ENCODE measurements at regions not wholly inside any gene's neighbourhood (a gene's known extent, or its start where the extent isn't known, plus 50 kb on each side); places are given as distances from the start of the nearest gene placed in this dataset.

DNA sequence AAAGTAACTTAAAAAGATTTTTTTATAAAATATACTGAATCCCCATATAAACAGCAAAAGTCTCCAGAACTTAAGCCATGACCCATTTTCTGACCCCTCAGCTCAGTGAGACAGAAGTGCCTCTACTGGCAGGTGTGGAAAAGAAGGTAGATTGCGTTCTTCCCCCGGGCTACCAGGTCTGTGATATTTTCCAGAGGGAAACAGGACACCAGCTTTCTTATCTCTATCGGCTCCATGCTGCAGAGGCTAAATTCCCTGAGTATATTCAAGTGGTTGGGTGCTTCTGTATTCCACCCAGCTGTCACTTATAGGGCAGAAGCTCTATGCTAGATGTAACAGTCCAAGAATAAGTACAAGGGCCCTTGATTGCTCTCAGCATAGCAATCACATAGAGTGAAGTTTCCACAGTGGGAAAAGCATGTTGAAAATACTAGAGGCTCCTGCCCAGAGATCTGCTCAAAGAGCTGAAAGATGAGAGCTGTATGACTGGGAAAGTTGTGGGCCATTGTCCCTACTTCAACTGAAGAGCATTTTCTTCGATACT is 687.3 kb downstream of the CDH11 start:
- no peak for ATAC-seq
- no peaks in the 10 kb centered on the region for H3K36me3 ChIP-seq (ENCODE audit: control insufficient read depth, insufficient read depth, low read length)
- no peaks in the 10 kb centered on the region for H3K27me3 ChIP-seq (ENCODE audit: control insufficient read depth, insufficient read depth, low read length)
- no peak for DNase-seq (ENCODE audit: low read depth, low spot score)
- intact Hi-C loops (cut with micrococcal nuclease; ENCODE audit: unreplicated experiment), result no loop called here
- H3K4me3 ChIP-seq (ENCODE audit: low read depth in 2 of 2, low read length in 2 of 2), result no peak overlapping the region
- ChIA-PET CTCF (no interaction called here), POLR2A (no interaction called here)
- H3K9me3 ChIP-seq (ENCODE audit: control insufficient read depth, insufficient read depth, low read depth, low read length), result no peaks in the 10 kb centered on the region
- no peaks in the 10 kb centered on the region for H3K4me1 ChIP-seq (ENCODE audit: control insufficient read depth, insufficient read depth, low read length)
- H3K27ac ChIP-seq (ENCODE audit: low read length), result no peak overlapping the region
- TF ChIP-seq, protein P1, sequence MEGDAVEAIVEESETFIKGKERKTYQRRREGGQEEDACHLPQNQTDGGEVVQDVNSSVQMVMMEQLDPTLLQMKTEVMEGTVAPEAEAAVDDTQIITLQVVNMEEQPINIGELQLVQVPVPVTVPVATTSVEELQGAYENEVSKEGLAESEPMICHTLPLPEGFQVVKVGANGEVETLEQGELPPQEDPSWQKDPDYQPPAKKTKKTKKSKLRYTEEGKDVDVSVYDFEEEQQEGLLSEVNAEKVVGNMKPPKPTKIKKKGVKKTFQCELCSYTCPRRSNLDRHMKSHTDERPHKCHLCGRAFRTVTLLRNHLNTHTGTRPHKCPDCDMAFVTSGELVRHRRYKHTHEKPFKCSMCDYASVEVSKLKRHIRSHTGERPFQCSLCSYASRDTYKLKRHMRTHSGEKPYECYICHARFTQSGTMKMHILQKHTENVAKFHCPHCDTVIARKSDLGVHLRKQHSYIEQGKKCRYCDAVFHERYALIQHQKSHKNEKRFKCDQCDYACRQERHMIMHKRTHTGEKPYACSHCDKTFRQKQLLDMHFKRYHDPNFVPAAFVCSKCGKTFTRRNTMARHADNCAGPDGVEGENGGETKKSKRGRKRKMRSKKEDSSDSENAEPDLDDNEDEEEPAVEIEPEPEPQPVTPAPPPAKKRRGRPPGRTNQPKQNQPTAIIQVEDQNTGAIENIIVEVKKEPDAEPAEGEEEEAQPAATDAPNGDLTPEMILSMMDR (IDR thresholded peaks at IDR 0.05), result no peak
- TF ChIP-seq TCF7L2 (IDR thresholded peaks at IDR 0.05; ENCODE audit: low read depth, low read length), result no peak
- TF ChIP-seq POLR2AphosphoS5 (IDR thresholded peaks at IDR 0.05; ENCODE audit: low read depth, low read length), result no peak
- TF ChIP-seq REST (IDR thresholded peaks at IDR 0.05; ENCODE audit: insufficient read depth in 1 of 2, low read depth in 2 of 2, low read length in 1 of 2), result no peak
- no peak for TF ChIP-seq SIN3A (IDR thresholded peaks at IDR 0.05; ENCODE audit: borderline replicate concordance, insufficient read depth, low read depth, low read length)
- in situ Hi-C loops (cut with HindIII; ENCODE audit: low pct_unique_long_range_greater_than_20kb, low sequenced_read_pairs), result no loop called here
- BruUV-seq (replicated peaks), result no TSS peak

GRCh38 chr16:64428463-64429113 is 693.3 kb downstream of the CDH11 start:
- Histone ChIP-seq H3K4me1 (ENCODE audit: control insufficient read depth, insufficient read depth, low read length) (no peaks in the 10 kb centered on the region), H3K27ac (ENCODE audit: low read length) (no peak overlapping the region), H3K27me3 (ENCODE audit: control insufficient read depth, insufficient read depth, low read length) (no peaks in the 10 kb centered on the region), H3K36me3 (ENCODE audit: control insufficient read depth, insufficient read depth, low read length) (no peaks in the 10 kb centered on the region), H3K9me3 (ENCODE audit: control insufficient read depth, insufficient read depth, low read depth, low read length) (no peaks in the 10 kb centered on the region), H3K4me3 (ENCODE audit: low read depth in 2 of 2, low read length in 2 of 2) (no peak overlapping the region)
- ChIA-PET POLR2A (no interaction called here), CTCF (no interaction called here)
- ATAC-seq, result no peak
- no peak for DNase-seq (ENCODE audit: low read depth, low spot score)
- in situ Hi-C loops (cut with HindIII; ENCODE audit: low pct_unique_long_range_greater_than_20kb, low sequenced_read_pairs) (no loop called here), intact Hi-C loops (cut with micrococcal nuclease; ENCODE audit: unreplicated experiment) (no loop called here)
- TF ChIP-seq, protein P1 (IDR thresholded peaks at IDR 0.05), result no peak
- TF ChIP-seq TCF7L2 (IDR thresholded peaks at IDR 0.05; ENCODE audit: low read depth, low read length) (no peak), POLR2AphosphoS5 (IDR thresholded peaks at IDR 0.05; ENCODE audit: low read depth, low read length) (no peak), REST (IDR thresholded peaks at IDR 0.05; ENCODE audit: insufficient read depth in 1 of 2, low read depth in 2 of 2, low read length in 1 of 2) (no peak), SIN3A (IDR thresholded peaks at IDR 0.05; ENCODE audit: borderline replicate concordance, insufficient read depth, low read depth, low read length) (no peak)
- no TSS peak for BruUV-seq (replicated peaks)
